Stimulated activated CD8-positive, alpha-beta memory T cell treated with anti-CD3 and anti-CD28 coated beads, Interleukin-4, amount 100 ng/mL, for 1 hour (primary cell): ENCODE measurements at regions not wholly inside any gene's neighbourhood (a gene's known extent, or its start where the extent isn't known, plus 50 kb on each side); places are given as distances from the start of the nearest gene placed in this dataset.

Experiments used
- DNase-seq, 2 donors: peaks; one replicate each; pipeline ENCODE4 v3.0.0-alpha.2; 2020; ENCODE audit warnings: low read depth in 2 of 2, low spot score in 1 of 2

DNA sequence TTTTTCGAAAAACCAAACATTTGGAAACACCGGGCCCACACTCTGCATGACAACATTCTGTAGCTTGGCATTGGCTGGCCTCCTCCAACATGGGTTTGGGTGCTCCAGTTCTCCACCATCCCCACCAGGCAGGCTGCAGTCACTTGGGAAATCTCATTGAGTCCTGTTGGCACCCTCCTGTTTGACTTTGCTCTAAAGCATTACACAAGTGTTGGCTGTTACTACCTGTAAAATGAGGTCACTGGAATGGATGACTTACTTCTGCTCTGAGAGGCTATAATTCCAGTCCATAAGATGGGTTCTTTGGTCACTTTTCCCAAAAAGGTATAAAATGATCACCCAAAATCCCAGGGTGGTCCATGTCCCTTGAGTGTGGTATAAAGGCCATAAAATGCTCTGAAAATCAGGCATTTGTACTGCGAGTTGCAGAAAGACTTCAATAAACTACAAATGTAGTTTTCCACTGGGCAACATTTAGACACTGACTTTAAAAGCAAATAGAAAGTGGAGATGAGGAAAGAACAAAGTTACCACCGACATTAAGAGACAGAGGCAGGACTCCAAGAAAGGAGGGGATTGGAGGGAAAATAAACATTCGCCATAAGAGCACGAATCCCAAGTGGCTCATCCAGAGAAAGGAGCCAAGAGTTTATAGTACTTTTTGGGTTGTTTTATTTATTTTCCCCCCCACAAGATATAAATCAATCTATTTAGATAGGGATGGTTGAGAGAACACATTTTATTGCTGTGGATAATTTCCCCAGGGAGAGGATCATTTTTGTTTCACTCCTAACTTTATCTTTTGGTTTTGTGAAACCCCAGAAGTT, 295.1 kb downstream of the TLE1 start:
- no peak for DNase-seq

DNA sequence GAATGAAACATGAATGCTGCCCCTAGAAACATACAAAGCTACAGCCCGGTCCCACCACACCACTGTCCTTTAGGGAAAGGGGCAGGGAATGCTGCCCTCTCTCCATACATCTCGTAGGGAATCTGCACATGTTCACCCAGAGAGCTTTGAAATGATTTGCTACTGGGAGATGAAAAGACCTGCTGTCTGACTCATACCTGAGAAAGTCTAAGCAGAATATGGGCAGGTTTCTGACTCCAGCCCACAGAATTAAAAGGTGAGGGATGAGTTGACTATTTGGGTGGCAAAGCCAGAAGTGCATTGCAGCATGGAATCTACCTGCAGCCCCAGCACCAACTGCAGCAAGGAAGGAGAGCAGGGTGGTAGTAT, 297.9 kb downstream of the TLE1 start:
- DNase-seq: no peak

DNA sequence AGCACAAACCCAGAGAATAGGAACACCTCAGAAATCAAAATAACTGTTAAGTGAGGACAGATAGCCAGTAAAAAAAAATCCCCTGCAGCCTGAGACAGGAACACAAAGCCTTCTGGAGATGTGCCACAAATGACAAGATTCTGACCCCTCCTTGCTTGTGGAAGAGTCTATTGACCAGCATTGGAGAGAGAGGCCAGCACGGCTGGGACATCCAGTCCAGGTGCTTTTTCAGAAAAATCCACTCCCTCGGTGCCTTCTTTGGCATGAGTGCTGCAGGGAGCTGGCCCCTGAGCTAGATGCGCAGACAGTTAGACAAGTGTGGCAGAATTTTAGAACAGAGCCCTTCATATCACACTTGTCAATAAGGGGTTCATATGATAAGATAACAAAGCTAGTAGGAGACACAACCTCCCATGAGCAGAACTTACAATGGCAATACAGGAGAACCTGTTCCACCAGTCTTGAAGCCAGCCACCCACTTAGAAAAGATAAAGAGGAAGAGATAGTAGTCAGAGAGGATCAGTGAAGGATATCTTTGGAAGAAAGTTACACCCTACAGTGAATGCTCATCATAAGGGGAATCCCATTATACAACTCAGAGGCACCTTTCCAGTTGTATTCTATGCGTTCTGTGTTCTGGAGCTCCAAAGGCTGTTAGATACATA, 298.4 kb downstream of the TLE1 start:
- no peak for DNase-seq

DNA sequence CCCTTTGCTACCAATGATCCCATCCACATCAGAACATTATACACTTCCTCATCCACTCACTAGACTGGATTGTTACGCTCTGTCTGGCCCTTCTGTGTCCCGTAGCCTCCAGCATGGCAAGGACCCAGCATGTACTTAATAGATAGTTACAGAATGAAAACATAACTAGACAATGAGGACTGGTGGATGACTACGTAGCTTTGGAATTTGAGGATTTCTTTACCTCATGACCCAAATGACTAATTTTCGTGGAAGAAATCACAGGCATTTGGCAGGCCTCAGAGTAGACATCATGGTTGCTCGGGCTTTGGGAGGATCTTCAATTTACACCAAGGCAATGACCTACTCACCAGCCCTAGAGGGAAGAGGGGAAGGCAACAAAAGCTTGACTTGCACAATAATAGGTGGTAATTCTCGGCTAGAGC, 299.8 kb downstream of the TLE1 start:
- no peak for DNase-seq

DNA sequence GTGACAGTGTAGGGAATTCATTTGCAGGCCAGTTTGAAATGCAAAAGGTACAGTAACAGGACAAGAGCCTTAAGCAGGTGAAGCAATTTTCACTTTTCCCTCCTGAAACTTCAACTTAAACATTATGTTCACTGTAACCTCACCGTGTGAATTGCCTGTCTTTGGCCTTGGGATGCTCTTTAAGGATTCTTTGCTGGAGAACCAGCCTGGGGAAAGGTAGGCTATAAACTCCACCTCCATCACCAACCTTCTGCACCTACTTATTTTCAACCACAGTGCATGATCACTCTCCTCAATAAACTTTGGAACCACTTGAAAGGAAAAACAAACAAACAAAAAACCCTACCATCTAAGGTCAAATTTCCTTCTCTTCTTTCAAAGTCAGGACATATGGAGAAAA, 300.5 kb downstream of the TLE1 start:
- DNase-seq: no peak

DNA sequence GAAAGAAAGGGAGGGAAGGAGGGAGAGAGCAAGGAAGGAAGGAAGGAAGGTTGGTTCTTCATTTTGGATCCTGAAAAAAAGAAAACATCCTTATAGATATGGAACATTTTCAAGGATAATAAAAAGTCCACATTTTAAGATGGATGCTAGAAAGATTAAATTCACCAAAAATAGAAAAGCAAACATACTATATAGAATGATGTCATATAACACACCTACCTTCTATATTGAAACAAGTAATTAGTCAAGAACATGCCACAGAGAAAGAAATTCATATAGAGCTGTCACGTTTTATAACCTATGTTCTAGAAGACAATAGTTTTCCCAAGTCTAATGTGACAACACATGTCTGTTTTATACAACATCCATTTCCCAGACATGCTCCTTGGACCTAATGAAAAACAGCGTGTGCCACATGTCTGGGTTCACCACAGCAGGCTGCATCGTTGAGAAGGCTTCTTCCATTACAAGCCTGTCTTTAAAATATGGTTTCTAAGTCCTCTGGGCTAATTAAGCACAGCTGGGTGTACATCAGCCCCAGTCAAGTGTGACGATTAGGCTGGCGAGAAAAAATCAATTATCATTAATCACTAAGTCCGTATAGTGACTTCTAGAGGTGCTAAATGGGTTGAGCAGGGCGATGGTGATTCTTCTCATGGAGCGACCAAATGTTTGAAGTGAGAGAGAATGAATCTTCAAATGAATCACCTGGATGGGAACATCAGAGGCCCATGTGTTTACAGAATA, 301.8 kb downstream of the TLE1 start:
- DNase-seq: no peak

DNA sequence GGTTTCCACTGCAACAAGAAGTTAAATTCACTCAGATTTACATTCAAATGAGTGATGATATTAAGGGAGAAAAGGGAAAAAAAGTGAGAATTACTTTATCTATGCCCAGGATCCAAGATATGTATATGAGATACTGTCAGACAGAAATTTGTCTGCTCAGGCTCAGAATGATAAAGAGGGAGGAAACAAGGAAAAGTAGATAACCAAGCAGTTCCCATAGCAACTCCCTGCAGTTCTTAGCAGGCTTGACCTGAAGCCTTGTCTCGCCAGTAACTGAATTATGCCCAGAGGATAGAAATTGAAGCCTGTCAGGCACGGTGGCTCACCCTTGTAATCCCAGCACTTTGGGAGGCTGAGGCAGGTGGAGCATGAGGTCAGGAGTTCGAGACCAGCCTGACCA, 304.4 kb downstream of the TLE1 start:
- DNase-seq: no peak

DNA sequence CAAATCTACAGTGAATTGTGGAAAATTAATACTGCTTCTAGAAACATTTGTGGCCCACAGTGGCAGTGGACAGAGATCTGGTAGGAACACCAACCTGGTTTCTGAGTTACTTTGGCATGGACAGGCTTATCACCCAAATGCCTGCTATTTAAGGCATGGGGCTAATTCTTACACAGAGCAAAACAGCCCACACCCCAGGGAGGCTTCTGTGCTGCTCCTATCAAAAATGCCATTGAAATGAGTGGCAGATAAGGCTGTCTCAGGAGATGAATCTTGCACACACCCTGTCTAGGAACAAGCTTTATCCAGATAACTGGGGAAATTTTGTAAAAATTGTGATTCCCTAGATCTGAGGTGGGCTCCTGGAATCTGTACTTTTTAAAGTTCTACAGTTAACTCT, 307.1 kb downstream of the TLE1 start:
- DNase-seq: no peak

DNA sequence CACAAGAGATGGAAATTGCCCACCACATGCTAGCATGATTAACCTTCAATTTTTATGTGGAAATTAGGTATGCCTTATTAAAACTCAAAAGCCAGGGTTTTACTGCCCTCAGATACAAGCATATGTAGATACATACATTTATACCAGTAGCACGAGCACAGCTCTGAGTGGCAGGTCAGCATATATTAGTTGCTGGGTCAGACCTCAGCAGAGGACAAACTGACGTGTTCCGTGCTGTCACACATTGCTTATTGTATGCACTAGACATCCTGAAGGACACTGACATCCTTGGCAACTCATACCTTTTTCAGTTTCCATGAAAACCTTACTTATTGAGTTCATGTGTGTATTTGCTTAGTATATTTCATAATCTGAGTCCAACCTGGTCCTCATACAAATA, 307.7 kb downstream of the TLE1 start:
- no peak for DNase-seq

DNA sequence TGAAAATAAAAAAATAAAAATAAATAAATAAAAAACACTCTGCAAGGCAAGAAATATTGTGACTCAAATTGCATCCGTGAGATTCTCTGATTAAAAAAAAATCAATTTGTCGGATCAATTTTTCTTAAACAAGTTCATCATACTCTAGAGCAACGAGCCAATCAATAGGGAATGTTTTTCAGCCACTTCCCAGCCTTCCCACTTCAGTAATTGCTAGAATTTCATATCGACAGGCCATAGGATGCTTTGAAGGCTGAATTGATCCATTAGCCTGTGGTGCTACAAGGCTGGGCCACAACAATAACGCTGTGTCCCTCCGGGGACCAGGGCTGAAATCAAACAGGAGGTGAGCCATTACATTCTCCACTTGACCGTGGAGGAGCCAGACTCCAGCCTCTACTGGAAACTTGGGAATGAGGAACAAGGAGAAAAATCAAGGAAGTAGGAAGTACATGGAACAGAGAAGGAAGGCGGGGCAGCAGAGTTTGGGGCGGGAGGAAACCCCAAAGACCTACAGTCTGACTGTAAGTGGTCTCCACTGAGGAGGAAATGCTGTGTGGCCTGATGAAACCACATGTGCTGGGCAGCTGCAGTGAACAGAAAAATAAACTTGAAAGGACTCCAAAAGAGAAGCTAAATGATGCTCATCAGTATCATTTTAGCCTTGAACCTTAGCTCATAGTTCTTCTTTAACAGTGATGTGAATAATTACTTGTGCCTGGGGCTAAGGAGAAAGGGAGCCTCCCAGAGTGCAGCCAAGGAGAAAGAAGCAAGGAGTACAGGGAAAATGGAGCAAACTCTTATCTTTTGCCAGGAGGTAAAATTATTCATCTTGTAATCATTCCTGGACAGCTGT, 308.6 kb downstream of the TLE1 start:
- no peak for DNase-seq

DNA sequence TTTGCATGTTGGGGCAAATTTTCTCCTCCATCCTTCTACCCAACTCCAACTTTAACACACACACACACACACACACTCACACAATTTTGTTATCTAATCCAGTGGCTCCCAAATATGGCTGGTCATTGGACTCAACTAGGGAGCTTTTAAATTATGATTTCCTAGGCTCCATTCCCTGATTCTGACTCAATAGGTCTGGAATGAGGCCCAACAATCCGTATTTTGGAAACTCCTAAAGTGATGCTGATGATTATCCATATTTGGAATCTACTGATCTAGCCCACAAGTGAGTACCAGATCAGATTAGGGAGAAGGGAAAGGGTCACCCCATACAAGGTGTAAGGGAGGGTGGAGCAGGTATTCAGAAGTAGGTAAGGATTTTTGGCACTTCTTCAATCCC, 309.7 kb downstream of the TLE1 start:
- DNase-seq: no peak

DNA sequence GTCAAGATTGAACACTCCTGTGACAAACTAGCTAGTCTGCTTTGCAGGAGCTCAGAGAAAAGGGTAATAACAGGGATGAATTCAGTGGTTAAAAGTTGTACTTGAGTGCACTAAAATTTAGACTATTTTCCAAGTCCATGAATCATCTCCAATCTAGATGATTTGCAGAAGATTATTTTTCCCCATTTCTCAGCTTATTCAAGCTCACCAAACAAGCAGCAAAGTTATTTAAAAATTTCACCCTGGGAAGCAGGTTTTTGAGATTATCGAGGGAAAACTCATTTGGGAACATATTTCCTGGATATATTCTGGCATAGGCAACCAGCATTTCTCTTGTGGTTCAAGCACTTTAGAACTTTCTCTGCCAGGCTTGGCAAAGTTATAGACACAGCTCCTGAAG, 311.4 kb downstream of the TLE1 start:
- DNase-seq: no peak

DNA sequence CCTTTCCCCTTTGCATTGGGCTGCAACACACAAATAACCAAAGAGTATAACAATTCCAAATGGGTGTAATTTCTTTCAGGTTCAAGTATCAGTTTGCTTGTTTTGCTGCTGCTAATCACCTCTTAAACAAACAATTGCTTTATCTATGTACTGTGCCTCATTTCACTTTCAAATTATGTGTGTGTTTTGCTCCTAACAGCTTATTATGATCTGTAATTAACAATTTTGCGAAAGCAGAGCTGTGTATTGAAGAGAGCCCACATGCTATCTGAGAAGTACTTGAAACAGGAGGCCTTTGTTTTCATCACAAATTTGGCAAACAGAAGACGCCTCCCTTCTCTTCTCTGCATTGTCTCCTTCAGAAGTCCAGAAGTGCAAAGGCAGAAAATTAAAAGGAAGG, 312.0 kb downstream of the TLE1 start:
- no peak for DNase-seq

DNA sequence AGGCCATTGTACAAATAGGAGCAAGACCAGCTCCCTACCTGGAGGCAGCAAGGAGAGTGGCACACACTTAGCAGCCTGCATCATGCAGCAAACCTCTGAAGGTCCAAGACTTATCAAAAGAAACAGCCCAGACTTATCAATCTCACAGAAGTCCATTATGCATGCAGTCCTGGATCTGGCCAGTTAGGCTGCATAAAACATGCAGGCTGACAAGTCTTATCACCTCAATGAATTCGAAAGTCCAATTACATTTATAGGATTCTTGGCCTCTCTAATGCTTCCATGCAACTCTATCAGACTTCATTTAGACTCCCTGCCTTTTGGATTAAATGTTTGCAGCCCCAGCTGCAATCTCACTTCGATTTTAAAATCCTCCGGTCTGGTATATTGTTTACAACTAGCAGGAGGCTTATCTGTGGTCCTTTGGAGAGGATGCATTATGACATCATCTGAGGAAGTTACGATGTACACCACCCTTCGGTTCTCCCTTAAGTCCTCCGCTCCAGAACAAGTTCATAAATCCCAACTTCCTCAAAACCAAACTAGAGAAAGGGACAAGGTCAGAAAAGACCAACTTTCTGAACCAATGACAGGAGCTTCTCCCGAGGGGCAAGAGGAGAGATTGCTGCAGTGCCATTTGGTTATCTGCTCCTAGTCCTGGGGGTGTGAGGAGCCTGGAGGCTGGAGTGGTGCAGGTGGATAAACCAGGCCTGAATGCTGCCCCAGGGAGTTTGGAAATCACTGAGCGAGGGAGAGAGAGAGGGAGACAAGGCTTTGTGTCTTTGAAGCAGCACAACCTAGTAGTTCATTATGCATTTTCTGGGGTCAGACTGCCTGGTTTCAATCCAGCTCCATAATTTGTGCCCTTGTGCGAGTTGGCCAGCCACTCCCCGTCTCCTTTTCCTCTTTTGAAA, 313.9 kb downstream of the TLE1 start:
- no peak for DNase-seq

DNA sequence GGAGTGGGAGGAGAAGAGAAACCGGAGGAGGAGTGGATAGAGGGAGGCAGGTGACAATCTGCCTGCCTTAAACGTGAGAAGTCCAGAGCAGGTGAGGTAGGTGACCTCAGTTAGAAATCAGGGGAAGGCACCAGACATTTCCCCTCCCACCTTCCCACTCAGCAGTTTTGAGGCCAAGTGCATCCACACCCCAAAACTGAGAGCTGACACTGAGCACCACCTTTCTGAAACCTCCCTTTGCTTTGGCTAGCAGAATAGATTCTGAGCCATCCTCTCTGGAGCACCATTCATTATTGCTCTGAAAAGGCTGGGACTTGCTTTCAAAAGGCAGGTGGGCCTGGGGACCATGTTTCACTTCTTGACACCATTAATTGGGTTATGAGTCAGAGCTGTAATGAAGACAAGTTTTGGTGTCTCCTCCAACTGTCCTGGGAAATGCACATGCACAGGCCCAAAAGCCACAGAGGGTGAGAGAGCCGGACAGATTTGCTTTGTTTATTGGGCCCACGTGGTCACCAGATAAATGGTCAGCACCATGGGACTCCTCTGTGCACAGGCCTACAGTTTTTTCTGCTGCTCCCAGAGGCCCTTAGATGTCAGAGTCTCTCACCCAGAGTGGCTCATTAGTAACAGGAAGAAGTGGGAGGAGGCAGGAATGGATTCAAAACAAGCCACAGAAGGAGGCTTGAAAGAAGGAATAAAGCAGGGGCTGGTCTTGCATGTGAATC, 314.7 kb downstream of the TLE1 start:
- DNase-seq: no peak

DNA sequence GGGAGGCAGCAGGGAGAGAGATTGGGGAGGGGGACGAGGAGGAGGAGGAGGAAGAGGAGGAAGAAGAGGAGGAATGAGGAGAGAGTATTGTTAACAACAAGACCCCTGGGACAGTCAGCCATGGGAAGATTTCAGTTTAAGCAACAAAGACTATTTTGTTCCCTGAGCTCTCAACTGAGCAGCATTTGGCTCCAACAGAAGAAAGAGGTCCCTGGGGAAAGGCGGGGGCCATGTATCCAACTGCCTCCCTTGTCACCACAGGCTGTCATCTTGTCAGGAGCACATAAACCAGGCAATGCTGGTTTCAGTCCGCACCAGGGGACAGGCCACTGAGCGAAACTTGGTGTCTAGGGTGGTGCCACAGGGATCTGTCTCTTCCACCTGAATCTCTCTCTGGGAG, 316.1 kb downstream of the TLE1 start:
- no peak for DNase-seq

DNA sequence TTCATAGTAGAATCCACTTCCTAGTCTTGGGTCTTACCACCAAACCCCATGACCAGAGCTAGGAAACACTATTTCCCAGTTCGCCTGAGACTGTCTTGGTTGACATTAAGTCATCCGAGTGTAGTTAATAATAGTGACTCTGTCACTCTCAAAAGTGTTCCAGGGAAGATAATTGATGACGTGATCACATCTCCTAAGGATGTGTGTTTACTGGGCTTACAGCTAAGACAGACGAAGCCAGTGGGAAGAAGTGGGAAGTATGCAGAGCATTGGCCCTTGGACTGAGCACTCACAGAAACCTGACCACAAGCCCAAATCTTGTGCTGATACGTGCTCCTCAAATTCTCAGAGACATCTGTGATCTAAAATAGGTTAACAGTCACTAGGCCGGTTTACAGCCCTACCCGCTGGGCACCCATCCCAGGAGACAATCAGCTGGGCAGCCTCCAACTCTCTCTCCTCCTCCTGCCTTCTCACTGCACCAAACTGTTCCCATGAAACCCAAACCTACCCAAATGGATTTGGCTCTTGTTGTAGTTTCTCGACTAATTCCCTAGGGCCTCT, 316.6 kb downstream of the TLE1 start:
- DNase-seq: no peak

DNA sequence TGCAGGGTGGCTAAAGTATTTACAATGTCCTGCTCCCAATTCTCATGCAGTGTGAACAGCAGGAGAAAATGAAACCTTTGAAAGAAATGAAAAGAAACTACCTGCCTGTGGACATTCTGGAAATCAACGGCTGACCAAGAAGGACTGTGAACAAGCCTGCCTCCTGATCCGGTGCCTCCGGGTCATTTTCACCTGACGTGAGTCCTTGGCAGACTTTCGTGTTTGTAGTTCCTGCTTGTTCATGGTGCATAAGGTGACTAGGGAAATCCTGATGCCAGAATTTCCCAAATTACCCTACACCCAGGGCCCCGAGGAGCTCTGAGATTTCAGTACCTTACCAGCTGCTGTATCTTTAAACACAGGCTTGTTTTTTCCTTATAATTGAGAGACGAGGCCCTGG, 317.5 kb downstream of the TLE1 start:
- DNase-seq: no peak

DNA sequence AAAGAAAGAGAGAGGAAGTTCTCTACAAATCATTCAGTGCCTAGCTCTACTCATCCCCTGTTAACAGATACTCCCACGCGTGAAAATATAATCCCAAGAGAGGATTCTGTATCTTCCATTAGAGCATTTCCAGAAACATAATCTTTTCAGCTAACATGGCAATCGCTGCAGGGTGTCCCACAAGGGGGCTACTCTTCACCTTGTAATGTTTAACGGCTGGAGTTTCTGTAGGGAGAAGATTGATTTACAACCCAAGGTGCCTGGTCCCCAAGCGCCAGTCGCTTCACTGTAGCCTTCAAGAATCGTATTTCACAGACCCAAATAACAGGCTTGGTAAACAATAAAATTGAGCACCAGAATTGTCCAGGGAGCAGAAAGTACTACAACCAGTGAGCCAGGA, 318.7 kb downstream of the TLE1 start:
- DNase-seq: no peak
